Mammary epithelial cell (primary cell): ENCODE measurements at regions not wholly inside any gene's neighbourhood (a gene's known extent, or its start where the extent isn't known, plus 50 kb on each side); places are given as distances from the start of the nearest gene placed in this dataset.

Experiments used
- EZH2 ChIP-seq: IDR thresholded peaks from 2 replicates; pipeline ENCODE4 v1.6.1; 2012; ENCODE audit warnings: low read length, inconsistent platforms, borderline replicate concordance
- TF ChIP-seq, protein P1 (sequence below), 2 donors: IDR thresholded peaks in 1 of 2; conservative IDR thresholded peaks in 1 of 2; 2 replicates each; pipeline ENCODE4 v1.5.1; 2011 to 2012; ENCODE audit warnings: inconsistent platforms in 2 of 2, low read length in 2 of 2, mild to moderate bottlenecking in 2 of 2, control low read depth in 1 of 2, low read depth in 1 of 2; ENCODE audit not compliant: insufficient read depth in 1 of 2; ENCODE audit errors: extremely low read depth in 1 of 2

- TF ChIP-seq EZH2 = no peak
- TF ChIP-seq, protein P1, sequence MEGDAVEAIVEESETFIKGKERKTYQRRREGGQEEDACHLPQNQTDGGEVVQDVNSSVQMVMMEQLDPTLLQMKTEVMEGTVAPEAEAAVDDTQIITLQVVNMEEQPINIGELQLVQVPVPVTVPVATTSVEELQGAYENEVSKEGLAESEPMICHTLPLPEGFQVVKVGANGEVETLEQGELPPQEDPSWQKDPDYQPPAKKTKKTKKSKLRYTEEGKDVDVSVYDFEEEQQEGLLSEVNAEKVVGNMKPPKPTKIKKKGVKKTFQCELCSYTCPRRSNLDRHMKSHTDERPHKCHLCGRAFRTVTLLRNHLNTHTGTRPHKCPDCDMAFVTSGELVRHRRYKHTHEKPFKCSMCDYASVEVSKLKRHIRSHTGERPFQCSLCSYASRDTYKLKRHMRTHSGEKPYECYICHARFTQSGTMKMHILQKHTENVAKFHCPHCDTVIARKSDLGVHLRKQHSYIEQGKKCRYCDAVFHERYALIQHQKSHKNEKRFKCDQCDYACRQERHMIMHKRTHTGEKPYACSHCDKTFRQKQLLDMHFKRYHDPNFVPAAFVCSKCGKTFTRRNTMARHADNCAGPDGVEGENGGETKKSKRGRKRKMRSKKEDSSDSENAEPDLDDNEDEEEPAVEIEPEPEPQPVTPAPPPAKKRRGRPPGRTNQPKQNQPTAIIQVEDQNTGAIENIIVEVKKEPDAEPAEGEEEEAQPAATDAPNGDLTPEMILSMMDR (conservative IDR thresholded peaks at IDR 0.05 in 1 of 2, IDR thresholded peaks at IDR 0.05 in 1 of 2; ENCODE audit: extremely low read depth in 1 of 2, insufficient read depth in 1 of 2, low read depth in 1 of 2, low read length in 2 of 2) = no peak
These were observed 249.6 kb downstream of the GPAM start for GRCh38 chr10:111933937-111934336.
